HCT116 (cell line): ENCODE measurements at regions not wholly inside any gene's neighbourhood (a gene's known extent, or its start where the extent isn't known, plus 50 kb on each side); places are given as distances from the start of the nearest gene placed in this dataset.

ENCODE experiments used
- ATAC-seq: fragments of 200-7000 bp; cut with Tn5 transposase; 2 replicates; pipeline ENCODE4 v1.9.1; 2020; ENCODE audit warnings: mild to moderate bottlenecking, moderate library complexity
- BruUV-seq: library from RNA; stranded (reverse); fragments of 400-500 nt; replicated peaks from 2 replicates; lab custom pipeline; 2021; lab: Mats Ljungman, UMichigan
- CTCF ChIA-PET: fragments of 300-600 bp; sonication (Branson Sonifier 250); formaldehyde crosslinking; loops from one replicate; lab custom pipeline; 2021; ENCODE audit warnings: antibody characterized with exemption; lab: Charles Lee
- POLR2A ChIA-PET: fragments of 300-600, 350-600 bp; sonication (Branson Sonifier 250); formaldehyde crosslinking; loops from one replicate; lab custom pipeline; 2021; ENCODE audit warnings: antibody characterized with exemption; lab: Charles Lee
- RAD21 ChIA-PET, 2 experiments: fragments of 300-600 bp; sonication (Branson Sonifier 250); formaldehyde crosslinking; loops; one replicate each; lab custom pipeline; 2023; ENCODE audit warnings: low total read pairs in 2 of 2; ENCODE audit not compliant: uncharacterized antibody in 2 of 2, unreplicated experiment in 2 of 2, low non-redundant PET in 1 of 2; lab: Charles Lee
- DNase-seq: peaks from one replicate; pipeline ENCODE4 v3.0.0-alpha.2; 2010; ENCODE audit warnings: low read depth, low spot score
- H2AFZ ChIP-seq: fragments of 200-600 bp; shearing (Covaris generic), sonication (generic); 2 replicates; pipeline ENCODE4 v1.6.1; 2017; ENCODE audit warnings: low read depth, mixed run types, mixed read lengths, antibody characterized with exemption, low read length; ENCODE audit not compliant: poor library complexity, severe bottlenecking
- H3K27ac ChIP-seq: 2 replicates; pipeline ENCODE4 v1.5.1; 2012; ENCODE audit warnings: low read depth, low read length
- H3K27me3 ChIP-seq: fragments of 200-600 bp; sonication (generic); 2 replicates; pipeline ENCODE4 v1.6.1; 2016; ENCODE audit warnings: mixed run types, low read length, mixed read lengths; ENCODE audit not compliant: insufficient read depth
- H3K36me3 ChIP-seq, 2 experiments: fragments of 200-500 bp in 1 of 2; fragments of 200-600 bp in 1 of 2; sonication (Bioruptor generic) in 1 of 2; sonication (generic) in 1 of 2; 2 replicates each; pipeline versions ENCODE4 v1.5.1 to v1.6.1; 2014 to 2016; ENCODE audit warnings: low read length in 2 of 2, inconsistent platforms in 1 of 2, mixed read lengths in 1 of 2, mixed run types in 1 of 2; ENCODE audit not compliant: insufficient read depth in 2 of 2, control insufficient read depth in 1 of 2
- H3K4me1 ChIP-seq, 2 experiments: fragments of 200-600 bp in 1 of 2; sonication (generic) in 1 of 2; 2 replicates each; pipeline versions ENCODE4 v1.5.1 to v1.6.1; 2012 to 2017; ENCODE audit warnings: low read length in 2 of 2, inconsistent platforms in 1 of 2, mild to moderate bottlenecking in 1 of 2, mixed read lengths in 1 of 2, mixed run types in 1 of 2, moderate library complexity in 1 of 2; ENCODE audit not compliant: insufficient read depth in 2 of 2, control insufficient read depth in 1 of 2
- H3K4me2 ChIP-seq: fragments of 200-600 bp; sonication (generic); 2 replicates; pipeline ENCODE4 v1.6.1; 2017; ENCODE audit warnings: mixed run types, low read length, mixed read lengths
- H3K4me3 ChIP-seq, 2 experiments: fragments of 200-600 bp in 1 of 2; sonication (generic) in 1 of 2; replicated peaks in 1 of 2; 2 replicates each; pipeline ENCODE4 v1.5.1; 2011 to 2016; ENCODE audit warnings: low read length in 2 of 2, control low read depth in 1 of 2, low read depth in 1 of 2, mild to moderate bottlenecking in 1 of 2, mixed read lengths in 1 of 2, mixed run types in 1 of 2
- H3K79me2 ChIP-seq: fragments of 200-600 bp; sonication (generic); 2 replicates; pipeline ENCODE4 v1.6.1; 2017; ENCODE audit warnings: mild to moderate bottlenecking, mixed run types, low read length, moderate library complexity, mixed read lengths; ENCODE audit not compliant: insufficient read depth
- H3K9ac ChIP-seq: fragments of 200-600 bp; sonication (generic); 2 replicates; pipeline ENCODE4 v1.6.1; 2016; ENCODE audit warnings: low read length, mixed read lengths
- H3K9me2 ChIP-seq: fragments of 200-600 bp; sonication (generic), shearing (Covaris generic); 2 replicates; pipeline ENCODE4 v1.6.1; 2017; ENCODE audit warnings: mixed run types, mild to moderate bottlenecking, moderate library complexity; ENCODE audit not compliant: insufficient read depth
- H3K9me3 ChIP-seq, 2 experiments: fragments of 200-500 bp in 1 of 2; fragments of 200-600 bp in 1 of 2; sonication (Bioruptor generic) in 1 of 2; sonication (generic) in 1 of 2; 2 replicates each; pipeline ENCODE4 v1.6.1; 2014 to 2017; ENCODE audit warnings: low read length in 2 of 2, mixed read lengths in 2 of 2, inconsistent platforms in 1 of 2, low read depth in 1 of 2, mild to moderate bottlenecking in 1 of 2, mixed run types in 1 of 2, moderate library complexity in 1 of 2; ENCODE audit not compliant: control insufficient read depth in 1 of 2, insufficient read depth in 1 of 2
- H4K20me1 ChIP-seq: fragments of 200-600 bp; sonication (generic), shearing (Covaris generic); 2 replicates; pipeline ENCODE4 v1.6.1; 2017; ENCODE audit warnings: mixed run types, mild to moderate bottlenecking, moderate library complexity; ENCODE audit not compliant: insufficient read depth
- CBX3 ChIP-seq: IDR thresholded peaks from 2 replicates; pipeline ENCODE4 v1.6.1; 2012; ENCODE audit warnings: low read depth
- CEBPB ChIP-seq: IDR thresholded peaks from 2 replicates; pipeline ENCODE4 v1.6.1; 2012; ENCODE audit warnings: low read depth
- EGR1 ChIP-seq: IDR thresholded peaks from 2 replicates; pipeline ENCODE4 v1.6.1; 2012; ENCODE audit warnings: low read depth
- EZH2 ChIP-seq: fragments of 200-600 bp; sonication (generic); IDR thresholded peaks from 2 replicates; pipeline ENCODE4 v1.6.1; 2017; ENCODE audit warnings: antibody characterized with exemption, mixed run types
- FOSL1 ChIP-seq: IDR thresholded peaks from 2 replicates; pipeline ENCODE4 v1.6.1; 2012; ENCODE audit warnings: low read depth
- SP1 ChIP-seq: IDR thresholded peaks from 2 replicates; pipeline ENCODE4 v1.6.1; 2012; ENCODE audit warnings: low read depth
- TCF7L2 ChIP-seq: IDR thresholded peaks from 2 replicates; pipeline ENCODE4 v1.7.0; 2011; ENCODE audit warnings: borderline replicate concordance, inconsistent platforms; ENCODE audit not compliant: insufficient read depth, insufficient read length; ENCODE audit errors: extremely low read depth
- YY1 ChIP-seq: IDR thresholded peaks from 2 replicates; pipeline ENCODE4 v1.6.1; 2011; ENCODE audit warnings: low read length, low read depth, moderate library complexity, mild to moderate bottlenecking; ENCODE audit not compliant: insufficient replicate concordance; ENCODE audit errors: extremely low read depth
- intact Hi-C: fragments of 100-400 bp; cut with micrococcal nuclease; formaldehyde crosslinking; loops from 2 replicates; pipeline ENCODE4 v1.10.0; 2022
- TF ChIP-seq, protein P1 (sequence below): IDR thresholded peaks from 2 replicates; pipeline ENCODE4 v1.6.1; 2012

DNA sequence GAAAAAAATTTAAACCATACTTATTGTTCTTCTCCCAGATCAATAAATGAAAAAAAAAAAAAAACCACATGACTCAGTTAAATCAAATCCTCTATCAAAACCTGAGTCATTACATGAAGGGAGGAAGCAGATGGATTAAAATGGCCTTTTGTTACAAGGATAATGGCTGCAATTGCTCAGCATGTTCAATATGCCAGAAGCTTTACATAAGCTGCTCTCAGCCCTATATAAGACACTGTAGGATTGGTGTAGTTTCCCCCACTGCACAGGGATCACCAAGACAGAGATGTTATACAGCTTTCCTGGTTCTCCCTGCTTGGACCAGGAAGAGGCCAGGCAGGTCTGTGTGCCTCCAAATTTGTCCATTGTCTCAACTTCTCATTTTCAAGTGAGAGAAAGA, 101.6 kb upstream of the MAP1B start (continued):
- TF ChIP-seq CBX3 = no peak

DNA sequence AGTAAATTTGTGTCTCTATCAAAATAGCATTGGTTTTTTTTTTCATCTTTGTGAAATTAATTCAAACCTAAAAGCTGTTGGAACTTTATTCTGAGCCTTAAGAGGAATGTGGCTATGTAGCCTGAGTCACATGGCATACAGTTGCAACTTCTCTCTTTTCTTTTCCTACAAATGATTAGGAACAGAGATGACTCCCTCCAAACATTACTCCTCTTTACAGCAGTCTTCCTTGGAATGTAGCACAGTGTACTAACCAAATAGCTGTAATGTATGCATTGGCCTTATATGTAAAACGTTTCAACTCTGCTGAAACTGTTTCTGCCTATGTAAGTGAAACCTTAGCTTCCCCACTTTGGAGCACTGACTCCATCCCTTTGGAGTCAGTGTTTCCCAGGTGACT, 100.9 kb upstream of the MAP1B start:
- Histone ChIP-seq H3K4me3 (no peak overlapping the region), H3K36me3 (no peaks in the 10 kb centered on the region), H3K79me2 (no peaks in the 10 kb centered on the region), H3K27me3 (no peaks in the 10 kb centered on the region), H3K9me3 (no peaks in the 10 kb centered on the region), H2AFZ (no peak overlapping the region), H3K9me2 (no peaks in the 10 kb centered on the region), H4K20me1 (no peaks in the 10 kb centered on the region), H3K4me1 (peaks cover 0 to 3% of the 10 kb centered on the region in 2 experiments; a peak in 1 of 4 replicates), H3K27ac (no peak overlapping the region), H3K9ac (no peak overlapping the region), H3K4me2 (no peak overlapping the region)
- ChIA-PET POLR2A (interaction anchor here (1.3 kb wide), 1 partner anchor 84 kb away, joined by 4 read pairs; no protein-coding TSS in a partner anchor), RAD21 (no interaction called here), CTCF (no interaction called here)
- TF ChIP-seq YY1 = no peak
- no peak for TF ChIP-seq CBX3
- no peak for TF ChIP-seq CEBPB
- TF ChIP-seq, protein P1, sequence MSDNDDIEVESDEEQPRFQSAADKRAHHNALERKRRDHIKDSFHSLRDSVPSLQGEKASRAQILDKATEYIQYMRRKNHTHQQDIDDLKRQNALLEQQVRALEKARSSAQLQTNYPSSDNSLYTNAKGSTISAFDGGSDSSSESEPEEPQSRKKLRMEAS = no peak
- TF ChIP-seq EZH2 = no peak
- TF ChIP-seq TCF7L2 = no peak
- no peak for TF ChIP-seq FOSL1
- no peak for TF ChIP-seq EGR1
- TF ChIP-seq SP1 = no peak
- intact Hi-C loops = no loop called here
- DNase-seq (no peak), ATAC-seq (no peak)
- no TSS peak for BruUV-seq
